Mesendoderm (in vitro differentiated cells): ENCODE measurements at regions not wholly inside any gene's neighbourhood (a gene's known extent, or its start where the extent isn't known, plus 50 kb on each side); places are given as distances from the start of the nearest gene placed in this dataset.
"Not testable (repeated sequence)": the region's sequence is repeated elsewhere in the genome, so short reads cannot be mapped to it uniquely, and the experiment has no call there.

Source experiments
- DNase-seq: peaks from one replicate; pipeline ENCODE4 v3.0.0; 2013
- H2AK5ac ChIP-seq: 2 replicates; pipeline ENCODE4 v1.6.1; 2013; ENCODE audit warnings: low read length, inconsistent platforms
- H2BK120ac ChIP-seq: 2 replicates; pipeline ENCODE4 v1.6.1; 2013; ENCODE audit warnings: low read depth, mild to moderate bottlenecking, low read length, moderate library complexity, mixed read lengths
- H2BK15ac ChIP-seq: replicated peaks from 2 replicates; pipeline ENCODE4 v1.6.1; 2013; ENCODE audit warnings: low read depth, mild to moderate bottlenecking, moderate library complexity
- H2BK5ac ChIP-seq: 2 replicates; pipeline ENCODE4 v1.6.1; 2013; ENCODE audit warnings: low read length, inconsistent platforms
- H3K18ac ChIP-seq: 2 replicates; pipeline ENCODE4 v1.6.1; 2013; ENCODE audit warnings: mild to moderate bottlenecking, low read length, mixed read lengths
- H3K23ac ChIP-seq: one replicate; pipeline ENCODE4 v1.6.1; 2013; ENCODE audit warnings: low read length
- H3K27ac ChIP-seq: 2 replicates; pipeline ENCODE4 v1.5.1; 2013; ENCODE audit warnings: low read depth, mild to moderate bottlenecking, inconsistent platforms, low read length, moderate library complexity
- H3K27me3 ChIP-seq: 2 replicates; pipeline ENCODE4 v1.6.1; 2013; ENCODE audit warnings: low read length, control low read depth, mild to moderate bottlenecking, inconsistent platforms; ENCODE audit not compliant: insufficient read depth, poor library complexity
- H3K36me3 ChIP-seq: 2 replicates; pipeline ENCODE4 v1.6.1; 2013; ENCODE audit warnings: low read length, inconsistent platforms; ENCODE audit not compliant: control insufficient read depth, insufficient read depth
- H3K4ac ChIP-seq: one replicate; pipeline ENCODE4 v1.6.1; 2013; ENCODE audit warnings: low read depth, mild to moderate bottlenecking, low read length, moderate library complexity
- H3K4me1 ChIP-seq: 2 replicates; pipeline ENCODE4 v1.6.1; 2013; ENCODE audit warnings: low read depth, low read length, inconsistent platforms; ENCODE audit not compliant: control insufficient read depth
- H3K4me2 ChIP-seq: 2 replicates; pipeline ENCODE4 v1.6.1; 2013; ENCODE audit warnings: low read length
- H3K4me3 ChIP-seq: 2 replicates; pipeline ENCODE4 v1.5.1; 2013; ENCODE audit warnings: mild to moderate bottlenecking, low read length
- H3K56ac ChIP-seq: one replicate; pipeline ENCODE4 v1.6.1; 2013; ENCODE audit warnings: low read length
- H3K79me1 ChIP-seq: 2 replicates; pipeline ENCODE4 v1.6.1; 2013; ENCODE audit warnings: low read length, inconsistent platforms
- H3K79me2 ChIP-seq: 2 replicates; pipeline ENCODE4 v1.6.1; 2013; ENCODE audit warnings: mild to moderate bottlenecking, low read length; ENCODE audit not compliant: control insufficient read depth, insufficient read depth
- H3K9ac ChIP-seq: 2 replicates; pipeline ENCODE4 v1.6.1; 2013; ENCODE audit warnings: low read length, inconsistent platforms
- H4K5ac ChIP-seq: one replicate; pipeline ENCODE4 v1.6.1; 2013; ENCODE audit warnings: low read length
- H4K8ac ChIP-seq: one replicate; pipeline ENCODE4 v1.6.1; 2013; ENCODE audit warnings: low read depth, mild to moderate bottlenecking, control low read depth, low read length, moderate library complexity
- WGBS: extraction: QIAGEN DNeasy Blood & Tissue Kit; methylation state at CpG from one replicate; pipeline ENCODE4 v1.1.7; 2013; ENCODE audit warnings: low lambda C conversion rate, missing lambda C conversion rate; ENCODE audit not compliant: insufficient coverage; ENCODE audit errors: extremely low coverage; 5-methylcytosine and 5-hydroxymethylcytosine counted together

DNA sequence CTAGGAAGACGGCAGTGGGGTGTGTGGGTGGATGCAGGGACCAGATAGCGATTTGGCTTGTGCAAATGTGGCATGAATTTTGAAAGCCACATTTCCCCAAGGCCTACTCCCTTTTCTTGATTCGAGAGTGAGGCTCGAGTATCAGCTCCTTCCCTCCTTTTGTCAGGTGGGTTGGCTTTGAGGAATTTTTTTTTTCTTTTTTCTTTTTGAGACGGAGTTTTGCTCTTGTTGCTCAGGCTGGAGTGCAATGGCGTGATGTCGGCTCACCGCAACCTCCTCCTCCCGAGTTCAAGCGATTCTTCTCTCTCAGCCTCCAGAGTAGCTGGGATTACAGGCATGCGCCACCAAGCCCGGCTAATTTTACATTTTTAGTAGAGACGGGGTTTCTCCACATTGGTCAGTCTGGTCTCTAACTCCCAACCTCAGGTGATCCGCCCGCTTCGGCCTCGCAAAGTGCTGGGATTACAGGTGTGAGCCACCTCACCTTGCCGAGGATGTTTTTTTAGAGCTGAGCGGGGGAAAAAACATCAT, 335.0 kb downstream of the SRGAP2C start:
- H2AK5ac ChIP-seq, H2BK15ac ChIP-seq, H2BK5ac ChIP-seq, H4K8ac ChIP-seq, H3K27ac ChIP-seq, H3K4ac ChIP-seq, DNase-seq, H3K79me1 ChIP-seq, H3K36me3 ChIP-seq, H3K23ac ChIP-seq, H3K27me3 ChIP-seq, H3K79me2 ChIP-seq, H3K4me1 ChIP-seq, H2BK120ac ChIP-seq, H4K5ac ChIP-seq: not testable (repeated sequence)
- Histone ChIP-seq H3K56ac (peak overlapping the region; percentile 82), H3K9ac (peak overlapping the region; percentile 82), H3K18ac (peak overlapping the region; percentile 63), H3K4me3 (peak overlapping the region; percentile 32), H3K4me2 (peak overlapping the region; percentile 70)
- no CpG with 5 or more reads among the region's 19 CpGs for WGBS

- H3K9ac ChIP-seq: no peak overlapping the region
- no peak overlapping the region for H3K4me2 ChIP-seq
- no peaks in the 10 kb centered on the region for H3K36me3 ChIP-seq
- WGBS: no CpG with 5 or more reads among the region's 5 CpGs
- no peak overlapping the region for H3K56ac ChIP-seq
- H3K4me3 ChIP-seq: no peak overlapping the region
- H3K79me1 ChIP-seq: no peaks in the 10 kb centered on the region
- H3K23ac ChIP-seq: no peak overlapping the region
- peaks cover 2% of the 10 kb centered on the region for H3K4me1 ChIP-seq
- no peak overlapping the region for H3K4ac ChIP-seq
- no peaks in the 10 kb centered on the region for H3K79me2 ChIP-seq
- H3K27ac ChIP-seq: no peak overlapping the region
- H2BK5ac ChIP-seq: no peak overlapping the region
- DNase-seq: no peak
- H2BK120ac ChIP-seq: no peak overlapping the region
- H2BK15ac ChIP-seq: no peak overlapping the region
- no peak overlapping the region for H3K18ac ChIP-seq
- H2AK5ac ChIP-seq: no peak overlapping the region
- no peaks in the 10 kb centered on the region for H3K27me3 ChIP-seq
- no peak overlapping the region for H4K8ac ChIP-seq
- no peak overlapping the region for H4K5ac ChIP-seq
These were observed 337.4 kb downstream of the SRGAP2C start for GRCh38 chr1:121522061-121522759.

DNA sequence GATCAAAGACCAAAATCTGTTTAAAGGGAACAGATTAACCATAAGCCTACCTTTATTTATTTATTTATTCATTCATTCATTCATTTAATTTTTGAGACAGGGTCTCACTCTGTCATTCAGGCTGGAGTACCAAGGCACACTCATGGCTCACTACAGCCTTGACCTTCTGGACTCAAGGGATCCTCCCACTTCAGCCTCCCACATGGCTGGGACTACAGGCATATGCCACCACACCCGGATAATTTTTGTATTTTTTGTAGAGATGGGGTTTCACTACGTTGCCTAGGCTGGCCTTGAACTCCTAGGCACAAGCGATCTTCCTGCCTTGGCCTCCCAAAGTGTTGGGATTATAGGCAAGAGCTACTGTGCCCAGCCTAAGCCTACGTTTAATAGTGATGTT, 338.3 kb downstream of the SRGAP2C start:
- not testable (repeated sequence) for H3K9ac ChIP-seq, H3K18ac ChIP-seq, H2BK15ac ChIP-seq, H4K8ac ChIP-seq, H3K36me3 ChIP-seq, H3K4ac ChIP-seq, H2BK5ac ChIP-seq, H3K79me1 ChIP-seq, H3K56ac ChIP-seq, H4K5ac ChIP-seq, H2AK5ac ChIP-seq, H3K4me2 ChIP-seq, H3K27ac ChIP-seq, H2BK120ac ChIP-seq, H3K23ac ChIP-seq, H3K4me1 ChIP-seq, H3K27me3 ChIP-seq, H3K4me3 ChIP-seq, DNase-seq, H3K79me2 ChIP-seq
- WGBS: no CpG with 5 or more reads among the region's 4 CpGs

GRCh38 chr1:121525355-121525754, 340.6 kb downstream of the SRGAP2C start:
- no peak overlapping the region for H3K4me3 ChIP-seq
- no CpG with 5 or more reads among the region's 4 CpGs for WGBS
- no peak overlapping the region for H4K5ac ChIP-seq
- H3K4ac ChIP-seq: no peak overlapping the region
- no peak overlapping the region for H3K27ac ChIP-seq
- no peak overlapping the region for H2AK5ac ChIP-seq
- no peak overlapping the region for H3K18ac ChIP-seq
- H4K8ac ChIP-seq: no peak overlapping the region
- no peak overlapping the region for H2BK15ac ChIP-seq
- no peaks in the 10 kb centered on the region for H3K79me2 ChIP-seq
- H3K27me3 ChIP-seq: no peaks in the 10 kb centered on the region
- H3K56ac ChIP-seq: no peak overlapping the region
- H3K4me1 ChIP-seq: no peaks in the 10 kb centered on the region
- no peak overlapping the region for H2BK5ac ChIP-seq
- H3K4me2 ChIP-seq: no peak overlapping the region
- H2BK120ac ChIP-seq: no peak overlapping the region
- no peak for DNase-seq
- H3K36me3 ChIP-seq: no peaks in the 10 kb centered on the region
- H3K79me1 ChIP-seq: no peaks in the 10 kb centered on the region
- no peak overlapping the region for H3K23ac ChIP-seq
- no peak overlapping the region for H3K9ac ChIP-seq

GRCh38 chr1:121528958-121529357, 344.2 kb downstream of the SRGAP2C start:
- not testable (repeated sequence) for H3K79me1 ChIP-seq, H2BK15ac ChIP-seq

GRCh38 chr1:121530026-121530425, 345.3 kb downstream of the SRGAP2C start:
- not testable (repeated sequence) for H2BK5ac ChIP-seq, H3K79me2 ChIP-seq, H2BK15ac ChIP-seq, H3K27ac ChIP-seq, H4K8ac ChIP-seq, H3K27me3 ChIP-seq, H4K5ac ChIP-seq, H2AK5ac ChIP-seq, H3K36me3 ChIP-seq, H3K79me1 ChIP-seq, H2BK120ac ChIP-seq, H3K23ac ChIP-seq, H3K18ac ChIP-seq, DNase-seq, H3K4me1 ChIP-seq, H3K4ac ChIP-seq, H3K4me3 ChIP-seq, H3K9ac ChIP-seq, H3K4me2 ChIP-seq, H3K56ac ChIP-seq
- no CpG with 5 or more reads among the region's 2 CpGs for WGBS

More at GRCh38 chr1:121528958-121529357, 344.2 kb downstream of the SRGAP2C start:
- H4K8ac ChIP-seq, H4K5ac ChIP-seq, H3K18ac ChIP-seq, H3K79me2 ChIP-seq, H3K4ac ChIP-seq, H3K36me3 ChIP-seq, H2BK5ac ChIP-seq, H3K23ac ChIP-seq, DNase-seq, H3K27me3 ChIP-seq, H3K4me2 ChIP-seq, H3K56ac ChIP-seq, H3K27ac ChIP-seq, H3K4me1 ChIP-seq, H3K9ac ChIP-seq, H2AK5ac ChIP-seq, H2BK120ac ChIP-seq, H3K4me3 ChIP-seq: not testable (repeated sequence)
